GM12878 (cell line): ENCODE measurements at regions not wholly inside any gene's neighbourhood (a gene's known extent, or its start where the extent isn't known, plus 50 kb on each side); places are given as distances from the start of the nearest gene placed in this dataset.
A peak's percentile ranks its signal among the peaks of the same experiment; 100 is the strongest.
"Not testable (repeated sequence)": the region's sequence is repeated elsewhere in the genome, so short reads cannot be mapped to it uniquely, and the experiment has no call there.

ENCODE experiments used
- ATAC-seq: fragments of 200-7000 bp; cut with Tn5 transposase; 3 replicates; pipeline ENCODE4 v1.9.1; 2020; ENCODE audit warnings: mild to moderate bottlenecking, moderate library complexity
- BruUV-seq: library from RNA; stranded (reverse); fragments of 400-500 nt; replicated peaks from 2 replicates; lab custom pipeline; 2021; lab: Mats Ljungman, UMichigan
- CTCF ChIA-PET: fragments of 300-600 bp; sonication (Branson Sonifier 250); formaldehyde crosslinking; extraction: SDS; loops from one replicate; lab custom pipeline; 2021; ENCODE audit warnings: inconsistent platforms; lab: Yijun Ruan, JAX
- POLR2A ChIA-PET: fragments of 350-600 bp; formaldehyde crosslinking; extraction: SDS; loops from one replicate; lab custom pipeline; 2021; ENCODE audit warnings: inconsistent platforms; lab: Charles Lee
- RAD21 ChIA-PET: fragments of 300-600 bp; sonication (Branson Sonifier 250); formaldehyde crosslinking; loops from one replicate; lab custom pipeline; 2023; ENCODE audit warnings: antibody characterized with exemption; ENCODE audit not compliant: unreplicated experiment; lab: Charles Lee
- SMC1A ChIA-PET: fragments of 300-600 bp; sonication (Branson Sonifier 250); formaldehyde crosslinking; loops from one replicate; lab custom pipeline; 2023; ENCODE audit not compliant: unreplicated experiment, uncharacterized antibody; lab: Charles Lee
- DNase-seq: peaks from one replicate; pipeline ENCODE4 v3.0.0-alpha.2; 2011; ENCODE audit warnings: low read depth, low spot score
- FAIRE-seq: peaks from 3 replicates; lab custom pipeline; 2011; peaks lifted over from hg19 to GRCh38; lab: Jason Lieb, UNC
- H2AFZ ChIP-seq: 2 replicates; pipeline ENCODE4 v1.6.0; 2011; ENCODE audit warnings: low read depth, low read length, control low read depth; ENCODE audit not compliant: control insufficient read depth
- H3K27ac ChIP-seq: 2 replicates; pipeline ENCODE4 v1.5.1; 2011; ENCODE audit warnings: control low read depth; ENCODE audit not compliant: control insufficient read depth, insufficient read depth
- H3K27me3 ChIP-seq, 2 experiments: replicated peaks in 1 of 2; 2 replicates each; pipeline versions ENCODE4 v1.6.0 to v1.6.1; 2011; ENCODE audit warnings: low read length in 1 of 2; ENCODE audit not compliant: control insufficient read depth in 2 of 2, insufficient read depth in 2 of 2
- H3K36me3 ChIP-seq, 2 experiments: 2 replicates each; pipeline ENCODE4 v1.5.1; 2011; ENCODE audit warnings: low read length in 1 of 2; ENCODE audit not compliant: control insufficient read depth in 2 of 2, insufficient read depth in 2 of 2
- H3K4me1 ChIP-seq: 2 replicates; pipeline ENCODE4 v1.6.1; 2011; ENCODE audit warnings: mild to moderate bottlenecking, low read length, moderate library complexity, mixed read lengths; ENCODE audit not compliant: control insufficient read depth, insufficient read depth
- H3K4me2 ChIP-seq: 2 replicates; pipeline ENCODE4 v1.6.0; 2011; ENCODE audit warnings: control low read depth; ENCODE audit not compliant: control insufficient read depth, insufficient read depth
- H3K4me3 ChIP-seq: fragments of 200-600 bp; sonication (generic); 2 replicates; pipeline ENCODE4 v1.5.1; 2016
- H3K79me2 ChIP-seq: 2 replicates; pipeline ENCODE4 v1.6.0; 2011; ENCODE audit warnings: low read length; ENCODE audit not compliant: control insufficient read depth, insufficient read depth
- H3K9ac ChIP-seq: 2 replicates; pipeline ENCODE4 v1.8.0; 2011; ENCODE audit warnings: low read length, control low read depth, mixed read lengths; ENCODE audit not compliant: control insufficient read depth, insufficient read depth
- H3K9me3 ChIP-seq: replicated peaks from 3 replicates; pipeline ENCODE4 v1.5.1; 2011; ENCODE audit warnings: mild to moderate bottlenecking, low read length; ENCODE audit not compliant: control insufficient read depth, insufficient read depth
- H4K20me1 ChIP-seq: 2 replicates; pipeline ENCODE4 v1.6.0; 2011; ENCODE audit not compliant: control insufficient read depth, insufficient read depth
- CBX5 ChIP-seq: sonication (generic); IDR thresholded peaks from 2 replicates; pipeline ENCODE4 v1.6.1; 2016; ENCODE audit warnings: low read depth, moderate library complexity, mild to moderate bottlenecking, inconsistent platforms
- ETV6 ChIP-seq, 2 experiments: fragments of 450-650 bp in 1 of 2; IDR thresholded peaks in 1 of 2; conservative IDR thresholded peaks in 1 of 2; 2 replicates each; pipeline ENCODE4 v1.6.1; 2014; ENCODE audit warnings: antibody characterized with exemption in 1 of 2, borderline replicate concordance in 1 of 2, low read depth in 1 of 2, mild to moderate bottlenecking in 1 of 2, moderate library complexity in 1 of 2
- GABPA ChIP-seq: IDR thresholded peaks from 2 replicates; pipeline ENCODE4 v1.6.1; 2014; ENCODE audit warnings: antibody characterized with exemption, low read depth, mild to moderate bottlenecking, inconsistent platforms
- IKZF2 ChIP-seq, 2 experiments: fragments of 450-650 bp; IDR thresholded peaks; 2 replicates each; pipeline ENCODE4 v1.6.1; 2017; ENCODE audit warnings: mild to moderate bottlenecking in 2 of 2, moderate library complexity in 2 of 2
- NBN ChIP-seq: fragments of 450-650 bp; IDR thresholded peaks from 2 replicates; pipeline ENCODE4 v1.6.1; 2016
- SMARCA5 ChIP-seq: fragments of 450-650 bp; IDR thresholded peaks from 2 replicates; pipeline ENCODE4 v1.6.1; 2017; ENCODE audit warnings: mild to moderate bottlenecking
- TARDBP ChIP-seq: IDR thresholded peaks from 2 replicates; pipeline ENCODE4 v1.6.1; 2016; ENCODE audit warnings: borderline replicate concordance
- YBX1 ChIP-seq: fragments of 450-650 bp; IDR thresholded peaks from 2 replicates; pipeline ENCODE4 v1.6.1; 2016; ENCODE audit warnings: antibody characterized with exemption
- WGBS: methylation state at CpG from one replicate; pipeline ENCODE4 v1.1.6; 2016; ENCODE audit warnings: low lambda C conversion rate; ENCODE audit not compliant: insufficient replicate concordance, insufficient coverage; ENCODE audit errors: missing lambda C conversion rate; 5-methylcytosine and 5-hydroxymethylcytosine counted together
- in situ Hi-C: fragments of 300-500 bp; cut with MboI; formaldehyde crosslinking; loops from 9 replicates; pipeline ENCODE4 v1.14.3; 2018; ENCODE audit warnings: mixed read lengths
- intact Hi-C: fragments of 100-400 bp; cut with micrococcal nuclease; formaldehyde crosslinking; loops from one replicate; pipeline ENCODE4 v1.14.2; 2022; ENCODE audit not compliant: unreplicated experiment
- TF ChIP-seq, protein P1 (sequence below): fragments of 450-650 bp; IDR thresholded peaks from 2 replicates; pipeline ENCODE4 v1.6.1; 2016; ENCODE audit warnings: mild to moderate bottlenecking

DNA sequence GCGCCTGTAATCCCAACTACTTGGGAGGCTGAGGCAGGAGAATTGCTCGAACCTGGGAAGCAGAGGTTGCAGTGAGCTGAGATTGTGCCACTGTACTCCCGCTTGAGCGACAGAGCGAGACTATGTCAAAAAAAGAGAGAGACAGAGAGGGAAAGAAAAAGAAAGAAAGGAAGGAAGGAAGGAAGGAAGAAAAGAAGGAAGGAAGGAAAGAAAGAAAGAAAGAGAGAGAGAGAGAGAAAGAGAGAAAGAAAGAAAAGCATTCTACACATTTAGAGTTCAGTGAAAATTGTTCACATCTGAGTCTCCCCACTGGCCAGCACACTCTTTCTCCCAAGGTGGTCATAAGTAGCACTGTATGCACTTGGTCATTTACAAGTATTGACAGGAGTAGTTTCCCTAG is 69.2 kb upstream of the TAB2 start:
- DNase-seq, H3K36me3 ChIP-seq, in situ Hi-C loops, H3K9ac ChIP-seq, H3K27me3 ChIP-seq, FAIRE-seq, H3K9me3 ChIP-seq, H3K79me2 ChIP-seq, H3K4me3 ChIP-seq, intact Hi-C loops, CTCF ChIA-PET, ATAC-seq, BruUV-seq, H3K4me2 ChIP-seq, H3K27ac ChIP-seq, H4K20me1 ChIP-seq, H2AFZ ChIP-seq: not testable (repeated sequence)
- RAD21 ChIA-PET, result interaction anchor here (0.6 kb wide), 1 partner anchor 162 kb away, joined by 4 read pairs; no protein-coding TSS in a partner anchor
- POLR2A ChIA-PET, result interaction anchor here (0.7 kb wide), 1 partner anchor 14 kb away, joined by 9 read pairs; no protein-coding TSS in a partner anchor
- 94% methylated on average over 5 of the region's 5 CpGs for WGBS
- SMC1A ChIA-PET, result interaction anchor here (0.6 to 0.7 kb wide), 2 partner anchors 9 to 162 kb away, joined by 3 read pairs; no protein-coding TSS in a partner anchor
- peaks cover 18% of the 10 kb centered on the region for H3K4me1 ChIP-seq
- TF ChIP-seq YBX1 (0 out of 2 replicates have a peak, but pooled peaks have one; percentile 18), ETV6 (conservative IDR thresholded peaks at IDR 0.05 in 1 of 2, IDR thresholded peaks at IDR 0.05 in 1 of 2; ENCODE audit: borderline replicate concordance in 1 of 2, low read depth in 1 of 2) (peak in 1 of 2 experiments; percentile 73; a peak in 2 of 4 replicates)

DNA sequence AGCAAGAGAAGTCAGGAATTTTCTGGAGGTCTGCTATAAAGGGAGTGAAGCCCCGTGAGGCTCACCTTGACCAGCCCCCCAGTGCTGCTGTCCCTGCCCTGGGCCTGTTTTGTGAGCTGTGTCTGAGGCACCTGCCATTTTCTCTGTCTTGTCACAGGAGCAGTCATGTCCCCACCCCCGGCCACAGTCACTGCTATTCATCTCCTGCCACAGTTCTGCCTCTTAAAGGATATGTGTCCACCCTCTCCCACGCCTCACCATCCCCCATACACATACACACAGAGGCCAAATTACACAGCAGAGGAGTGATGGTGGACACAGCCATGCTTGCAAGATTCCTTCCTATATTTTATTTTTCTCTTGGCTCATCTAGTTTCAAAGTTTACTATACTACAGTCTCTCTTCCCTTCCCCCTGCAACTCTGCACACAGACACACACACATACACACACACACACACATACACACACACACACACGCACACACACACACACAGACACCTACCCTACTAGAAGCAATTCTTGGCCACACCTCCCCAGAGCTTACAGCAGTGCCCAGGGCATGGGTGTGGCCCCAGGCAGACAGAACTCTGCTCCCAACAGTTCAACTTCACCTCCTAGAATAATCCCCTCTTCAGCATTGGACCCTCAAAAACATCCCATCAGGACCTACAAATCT is 68.7 kb upstream of the TAB2 start:
- Histone ChIP-seq H3K4me2 (no peak overlapping the region), H4K20me1 (no peaks in the 10 kb centered on the region), H3K9me3 (no peaks in the 10 kb centered on the region; the same call in 2 of the 3 replicates), H3K27me3 (no peaks in the 10 kb centered on the region), H3K4me1 (peaks cover 18% of the 10 kb centered on the region), H3K79me2 (no peaks in the 10 kb centered on the region), H3K36me3 (no peaks in the 10 kb centered on the region), H3K9ac (no peak overlapping the region), H3K27ac (no peak overlapping the region), H3K4me3 (no peak overlapping the region), H2AFZ (no peak overlapping the region)
- intact Hi-C loops, result no loop called here
- 30% methylated on average over 4 of the region's 4 CpGs for WGBS
- in situ Hi-C loops, result no loop called here
- ATAC-seq (peak; percentile 37), FAIRE-seq (no peak), DNase-seq (no peak)
- no TSS peak for BruUV-seq
- ChIA-PET SMC1A (interaction anchor here (0.7 to 1.2 kb wide), 3 partner anchors 9 to 34 kb away, joined by 3 read pairs; no protein-coding TSS in a partner anchor), POLR2A (no interaction called here), RAD21 (no interaction called here), CTCF (no interaction called here)
- TF ChIP-seq SMARCA5 (no peak), NBN (peak; percentile 74), GABPA (0 out of 2 replicates have a peak, but pooled peaks have one; percentile 14), TARDBP (no peak), IKZF2 (IDR thresholded peaks at IDR 0.05) (0 out of 4 replicates have a peak, but pooled peaks of 1 of the 2 experiments have one; percentile 47), CBX5 (no peak)
- TF ChIP-seq, protein P1, sequence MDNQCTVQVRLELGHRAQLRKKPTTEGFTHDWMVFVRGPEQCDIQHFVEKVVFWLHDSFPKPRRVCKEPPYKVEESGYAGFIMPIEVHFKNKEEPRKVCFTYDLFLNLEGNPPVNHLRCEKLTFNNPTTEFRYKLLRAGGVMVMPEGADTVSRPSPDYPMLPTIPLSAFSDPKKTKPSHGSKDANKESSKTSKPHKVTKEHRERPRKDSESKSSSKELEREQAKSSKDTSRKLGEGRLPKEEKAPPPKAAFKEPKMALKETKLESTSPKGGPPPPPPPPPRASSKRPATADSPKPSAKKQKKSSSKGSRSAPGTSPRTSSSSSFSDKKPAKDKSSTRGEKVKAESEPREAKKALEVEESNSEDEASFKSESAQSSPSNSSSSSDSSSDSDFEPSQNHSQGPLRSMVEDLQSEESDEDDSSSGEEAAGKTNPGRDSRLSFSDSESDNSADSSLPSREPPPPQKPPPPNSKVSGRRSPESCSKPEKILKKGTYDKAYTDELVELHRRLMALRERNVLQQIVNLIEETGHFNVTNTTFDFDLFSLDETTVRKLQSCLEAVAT, result 0 out of 2 replicates have a peak, but pooled peaks have one; percentile 32
